DOHH2 (cell line): ENCODE measurements at regions not wholly inside any gene's neighbourhood (a gene's known extent, or its start where the extent isn't known, plus 50 kb on each side); places are given as distances from the start of the nearest gene placed in this dataset.

Source experiments
- H3F3A ChIP-seq: fragments of 200-600 bp; sonication (generic), shearing (Covaris generic); 2 replicates; pipeline ENCODE4 v1.6.0; 2016; ENCODE audit warnings: antibody characterized with exemption, mild to moderate bottlenecking; ENCODE audit not compliant: control insufficient read depth, insufficient read depth
- H3K27ac ChIP-seq: fragments of 200-600 bp; sonication (generic); 2 replicates; pipeline ENCODE4 v1.5.1; 2014; ENCODE audit warnings: low read depth, mild to moderate bottlenecking, low read length, moderate library complexity
- H3K27me3 ChIP-seq: fragments of 200-600 bp; sonication (generic); 2 replicates; pipeline ENCODE4 v1.6.1; 2014; ENCODE audit warnings: mild to moderate bottlenecking, low read length, mixed read lengths; ENCODE audit not compliant: control insufficient read depth
- H3K36me3 ChIP-seq: fragments of 200-600 bp; sonication (generic); 2 replicates; pipeline ENCODE4 v1.6.1; 2014; ENCODE audit warnings: mild to moderate bottlenecking, low read length, moderate library complexity, mixed read lengths; ENCODE audit not compliant: control insufficient read depth
- H3K4me1 ChIP-seq: fragments of 200-600 bp; sonication (generic); 2 replicates; pipeline ENCODE4 v1.6.1; 2014; ENCODE audit warnings: mild to moderate bottlenecking, low read length, mixed read lengths; ENCODE audit not compliant: control insufficient read depth
- H3K4me2 ChIP-seq: fragments of 200-600 bp; sonication (generic); 2 replicates; pipeline ENCODE4 v1.6.0; 2014; ENCODE audit warnings: mild to moderate bottlenecking, low read length, moderate library complexity
- H3K4me3 ChIP-seq: fragments of 200-600 bp; sonication (generic); 2 replicates; pipeline ENCODE4 v1.5.1; 2014; ENCODE audit warnings: mild to moderate bottlenecking, low read length, mixed read lengths
- H3K79me2 ChIP-seq: fragments of 200-600 bp; sonication (generic); 2 replicates; pipeline ENCODE4 v1.6.1; 2014; ENCODE audit warnings: mild to moderate bottlenecking, low read length, mixed read lengths; ENCODE audit not compliant: control insufficient read depth
- H3K9me2 ChIP-seq: fragments of 200-600 bp; sonication (generic); replicated peaks from 2 replicates; pipeline ENCODE4 v1.6.1; 2014; ENCODE audit warnings: mild to moderate bottlenecking, low read length, mixed read lengths; ENCODE audit not compliant: control insufficient read depth
- H3K9me3 ChIP-seq: fragments of 200-600 bp; sonication (generic); 2 replicates; pipeline ENCODE4 v1.6.1; 2014; ENCODE audit warnings: antibody characterized with exemption, low read length, mixed read lengths; ENCODE audit not compliant: control insufficient read depth, insufficient read depth
- H4K20me1 ChIP-seq: fragments of 200-600 bp; sonication (generic); 2 replicates; pipeline ENCODE4 v1.6.0; 2014; ENCODE audit warnings: low read depth, mild to moderate bottlenecking, antibody characterized with exemption, low read length, moderate library complexity; ENCODE audit not compliant: control insufficient read depth, insufficient read depth
- CTCF ChIP-seq: fragments of 200-600 bp; sonication (generic); IDR thresholded peaks from one replicate; pipeline ENCODE4 v1.5.1; 2014; ENCODE audit warnings: antibody characterized with exemption, mild to moderate bottlenecking, low read depth, low read length; ENCODE audit not compliant: poor library complexity, severe bottlenecking
- EZH2phosphoT487 ChIP-seq: fragments of 200-600 bp; sonication (generic); IDR thresholded peaks from 2 replicates; pipeline ENCODE4 v1.6.1; 2017; ENCODE audit warnings: borderline replicate concordance, mild to moderate bottlenecking, antibody characterized with exemption, low read length, moderate library complexity, mixed read lengths

DNA sequence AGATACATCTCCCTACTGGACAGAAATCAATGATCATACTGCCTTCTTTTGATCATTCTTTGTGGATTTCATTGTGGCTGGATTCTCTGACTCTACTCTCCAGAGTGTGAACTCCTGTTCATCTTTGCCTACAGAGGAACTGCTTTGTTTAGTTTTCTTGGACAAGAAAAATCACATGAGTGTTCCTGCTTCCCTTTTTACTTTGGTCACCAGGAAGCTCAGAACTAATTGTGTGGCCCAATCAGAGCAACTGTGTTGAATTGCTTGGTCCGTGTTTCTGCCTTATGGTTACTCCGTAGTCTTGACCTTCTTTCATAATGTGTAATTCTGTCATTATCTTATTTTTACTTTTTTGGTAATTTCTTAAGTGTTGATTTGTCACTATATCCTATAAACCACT is 97.0 kb downstream of the MAF start:
- Histone ChIP-seq H3K79me2 (no peaks in the 10 kb centered on the region), H3K27me3 (no peaks in the 10 kb centered on the region), H3F3A (no peaks in the 10 kb centered on the region), H3K36me3 (no peaks in the 10 kb centered on the region), H3K9me2 (no peaks in the 10 kb centered on the region), H3K4me1 (no peaks in the 10 kb centered on the region), H4K20me1 (no peaks in the 10 kb centered on the region), H3K27ac (no peak overlapping the region), H3K4me2 (no peak overlapping the region), H3K4me3 (no peak overlapping the region), H3K9me3 (no peaks in the 10 kb centered on the region)
- TF ChIP-seq EZH2phosphoT487 (no peak), CTCF (no peak)

- Histone ChIP-seq H3K4me1 (no peaks in the 10 kb centered on the region), H3F3A (no peaks in the 10 kb centered on the region), H3K4me2 (no peak overlapping the region), H3K27me3 (no peaks in the 10 kb centered on the region), H3K4me3 (no peak overlapping the region), H3K36me3 (no peaks in the 10 kb centered on the region), H3K79me2 (no peaks in the 10 kb centered on the region), H3K27ac (no peak overlapping the region), H3K9me2 (no peaks in the 10 kb centered on the region), H3K9me3 (no peaks in the 10 kb centered on the region), H4K20me1 (no peaks in the 10 kb centered on the region)
- no peak for TF ChIP-seq CTCF
- no peak for TF ChIP-seq EZH2phosphoT487
Observed at GRCh38 chr16:79501446-79501845, 99.1 kb downstream of the MAF start.

DNA sequence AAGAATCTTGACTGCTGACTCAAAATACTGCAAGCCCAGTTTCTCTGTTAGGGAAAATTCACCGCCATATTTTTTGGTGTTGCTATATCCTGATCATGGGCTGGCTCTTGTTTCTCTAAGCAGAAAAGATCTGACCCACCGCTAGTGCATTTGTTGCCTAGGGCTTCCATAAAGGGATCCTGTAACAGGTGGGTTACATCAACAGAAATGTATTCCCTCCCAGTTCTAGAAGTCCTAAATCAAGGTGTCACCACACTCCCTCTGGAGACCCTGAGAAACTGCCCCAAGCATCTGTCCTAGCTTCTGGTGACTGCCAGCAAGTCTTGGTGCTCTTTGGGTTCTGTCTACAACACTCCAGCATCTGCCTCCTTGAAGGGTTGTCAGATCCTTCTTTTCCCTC is 99.7 kb downstream of the MAF start:
- H3K36me3 ChIP-seq, result no peaks in the 10 kb centered on the region

More for the DNA sequence above, 99.7 kb downstream of the MAF start:
- TF ChIP-seq EZH2phosphoT487 (no peak), CTCF (no peak)
- H3K79me2 ChIP-seq, result no peaks in the 10 kb centered on the region
- no peaks in the 10 kb centered on the region for H3F3A ChIP-seq
- no peaks in the 10 kb centered on the region for H3K9me2 ChIP-seq
- no peak overlapping the region for H3K4me3 ChIP-seq
- no peak overlapping the region for H3K27ac ChIP-seq
- H4K20me1 ChIP-seq, result no peaks in the 10 kb centered on the region
- H3K27me3 ChIP-seq, result no peaks in the 10 kb centered on the region
- no peaks in the 10 kb centered on the region for H3K4me1 ChIP-seq
- H3K9me3 ChIP-seq, result no peaks in the 10 kb centered on the region
- H3K4me2 ChIP-seq, result no peak overlapping the region
